Suprapubic skin (tissue), 4 donors: ENCODE measurements at regions not wholly inside any gene's neighbourhood (a gene's known extent, or its start where the extent isn't known, plus 50 kb on each side); places are given as distances from the start of the nearest gene placed in this dataset.

Experiments used
- DNase-seq, 2 donors: peaks; one replicate each; pipeline ENCODE4 v3.0.0-alpha.2; 2019; ENCODE audit warnings: low spot score in 2 of 2
- H3K27ac ChIP-seq: fragments of 200-600 bp; sonication (generic); one replicate; pipeline ENCODE4 v1.5.1; 2019
- H3K27me3 ChIP-seq: fragments of 200-600 bp; sonication (generic); one replicate; pipeline ENCODE4 v1.5.1; 2019
- H3K36me3 ChIP-seq: fragments of 200-600 bp; sonication (generic); one replicate; pipeline ENCODE4 v1.5.1; 2019
- H3K4me1 ChIP-seq: fragments of 200-600 bp; sonication (generic); one replicate; pipeline ENCODE4 v1.5.1; 2019
- H3K4me3 ChIP-seq: fragments of 200-600 bp; sonication (generic); one replicate; pipeline ENCODE4 v1.5.1; 2019; ENCODE audit warnings: mild to moderate bottlenecking
- H3K9me3 ChIP-seq: fragments of 200-600 bp; sonication (generic); one replicate; pipeline ENCODE4 v1.5.1; 2019
- EP300 ChIP-seq: sonication (generic); formaldehyde crosslinking; IDR thresholded peaks from one replicate; pipeline ENCODE4 v1.6.1; 2017; ENCODE audit warnings: antibody characterized with exemption
- POLR2A ChIP-seq, 2 donors: fragments of 450-650 bp; IDR thresholded peaks; one replicate each; pipeline ENCODE4 v1.6.1; 2017; ENCODE audit warnings: antibody characterized with exemption in 2 of 2, mild to moderate bottlenecking in 2 of 2, moderate library complexity in 2 of 2
- POLR2AphosphoS5 ChIP-seq, 3 donors: sonication (generic); formaldehyde crosslinking; IDR thresholded peaks; one replicate each; pipeline ENCODE4 v1.6.1; 2017; ENCODE audit warnings: antibody characterized with exemption in 3 of 3
- WGBS: methylation state at CpG from one replicate; pipeline ENCODE4 v1.1.5; 2018; 5-methylcytosine and 5-hydroxymethylcytosine counted together
- TF ChIP-seq, protein P1 (sequence below), 2 donors: fragments of 200-600 bp in 1 of 2; fragments of 450-650 bp in 1 of 2; sonication (generic) in 1 of 2; IDR thresholded peaks; one replicate each; pipeline ENCODE4 v1.5.1; 2016 to 2019; ENCODE audit warnings: antibody characterized with exemption in 2 of 2, mild to moderate bottlenecking in 1 of 2, moderate library complexity in 1 of 2

DNA sequence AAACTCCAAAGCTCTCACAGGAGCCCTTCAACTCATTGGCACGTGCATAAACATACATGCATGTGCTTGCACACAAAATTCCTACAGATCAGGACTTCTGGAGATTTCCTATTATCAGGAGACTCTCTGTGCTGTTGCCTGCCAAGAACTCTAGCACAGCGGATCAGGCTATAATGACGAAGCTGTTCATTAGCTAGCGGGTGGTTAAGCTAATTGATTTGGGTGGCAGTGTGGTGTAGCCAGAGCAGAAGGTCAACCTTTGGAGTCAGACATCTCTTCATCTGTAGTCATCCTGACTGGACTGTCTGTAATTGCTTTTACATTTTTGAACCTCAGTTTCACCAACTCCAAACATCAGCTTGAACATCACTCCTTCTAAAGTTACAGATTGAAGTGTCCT is 69.0 kb downstream of the KIF2B start:
- TF ChIP-seq POLR2A (IDR thresholded peaks at IDR 0.05): no peak
- TF ChIP-seq EP300: no peak
- TF ChIP-seq, protein P1, sequence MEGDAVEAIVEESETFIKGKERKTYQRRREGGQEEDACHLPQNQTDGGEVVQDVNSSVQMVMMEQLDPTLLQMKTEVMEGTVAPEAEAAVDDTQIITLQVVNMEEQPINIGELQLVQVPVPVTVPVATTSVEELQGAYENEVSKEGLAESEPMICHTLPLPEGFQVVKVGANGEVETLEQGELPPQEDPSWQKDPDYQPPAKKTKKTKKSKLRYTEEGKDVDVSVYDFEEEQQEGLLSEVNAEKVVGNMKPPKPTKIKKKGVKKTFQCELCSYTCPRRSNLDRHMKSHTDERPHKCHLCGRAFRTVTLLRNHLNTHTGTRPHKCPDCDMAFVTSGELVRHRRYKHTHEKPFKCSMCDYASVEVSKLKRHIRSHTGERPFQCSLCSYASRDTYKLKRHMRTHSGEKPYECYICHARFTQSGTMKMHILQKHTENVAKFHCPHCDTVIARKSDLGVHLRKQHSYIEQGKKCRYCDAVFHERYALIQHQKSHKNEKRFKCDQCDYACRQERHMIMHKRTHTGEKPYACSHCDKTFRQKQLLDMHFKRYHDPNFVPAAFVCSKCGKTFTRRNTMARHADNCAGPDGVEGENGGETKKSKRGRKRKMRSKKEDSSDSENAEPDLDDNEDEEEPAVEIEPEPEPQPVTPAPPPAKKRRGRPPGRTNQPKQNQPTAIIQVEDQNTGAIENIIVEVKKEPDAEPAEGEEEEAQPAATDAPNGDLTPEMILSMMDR (IDR thresholded peaks at IDR 0.05): no peak
- TF ChIP-seq POLR2AphosphoS5 (IDR thresholded peaks at IDR 0.05): no peak
- no peak for DNase-seq
- no peak overlapping the region for H3K27ac ChIP-seq
- no peak overlapping the region for H3K4me3 ChIP-seq
- H3K4me1 ChIP-seq: no peaks in the 10 kb centered on the region
- H3K36me3 ChIP-seq: no peaks in the 10 kb centered on the region
- no peaks in the 10 kb centered on the region for H3K9me3 ChIP-seq
- WGBS: 46% methylated on average over 4 of the region's 4 CpGs
- H3K27me3 ChIP-seq: no peaks in the 10 kb centered on the region

DNA sequence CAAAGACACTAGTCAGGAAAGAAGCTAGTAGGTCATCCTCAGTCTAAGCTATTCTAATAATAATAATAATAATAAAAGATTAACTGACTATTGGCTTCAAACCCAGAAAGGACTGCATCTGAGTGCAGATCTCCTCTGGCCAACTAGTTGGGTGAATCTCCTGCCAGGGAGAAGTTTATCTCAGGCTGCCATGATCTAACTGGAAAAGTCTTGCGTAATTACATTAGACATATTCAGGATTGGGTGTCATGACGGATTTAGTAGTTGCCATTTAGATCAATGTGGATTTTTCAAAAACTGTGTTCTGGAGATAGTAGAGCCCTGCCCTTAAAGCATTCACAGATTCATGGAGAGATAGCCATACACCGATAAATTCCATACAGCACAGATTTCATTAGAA is 69.5 kb downstream of the KIF2B start:
- TF ChIP-seq, protein P1 (IDR thresholded peaks at IDR 0.05): no peak
- TF ChIP-seq POLR2AphosphoS5 (IDR thresholded peaks at IDR 0.05) (no peak), EP300 (no peak), POLR2A (IDR thresholded peaks at IDR 0.05) (no peak)
- Histone ChIP-seq H3K36me3 (no peaks in the 10 kb centered on the region), H3K4me1 (no peaks in the 10 kb centered on the region), H3K27me3 (no peaks in the 10 kb centered on the region), H3K9me3 (no peaks in the 10 kb centered on the region), H3K27ac (no peak overlapping the region), H3K4me3 (no peak overlapping the region)
- DNase-seq: no peak
- 90% methylated on average over 3 of the region's 3 CpGs for WGBS

DNA sequence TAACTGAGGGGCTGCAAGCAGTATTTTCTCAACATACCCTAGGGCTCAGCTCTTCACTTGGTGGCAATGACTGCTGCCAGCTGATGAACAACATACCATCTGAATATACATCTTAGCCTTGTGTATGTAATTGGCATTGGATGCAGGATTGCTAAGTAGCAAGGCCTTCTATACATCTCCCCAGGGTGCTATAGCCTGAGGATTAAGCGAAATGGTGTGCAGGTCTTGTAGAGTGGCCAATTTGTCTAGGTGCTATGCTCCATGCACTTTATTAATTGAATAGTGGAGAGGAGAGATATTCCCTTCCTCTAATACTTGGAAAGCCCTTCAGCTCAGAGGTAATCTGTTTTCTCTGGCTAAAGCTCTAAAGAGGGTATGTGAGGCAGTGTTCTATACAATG is 71.9 kb downstream of the KIF2B start:
- no peaks in the 10 kb centered on the region for H3K9me3 ChIP-seq
- H3K27me3 ChIP-seq: no peaks in the 10 kb centered on the region
- H3K27ac ChIP-seq: no peak overlapping the region
- 33% methylated on average over 1 of the region's 1 CpG for WGBS
- TF ChIP-seq POLR2A (IDR thresholded peaks at IDR 0.05) (no peak), POLR2AphosphoS5 (IDR thresholded peaks at IDR 0.05) (no peak), EP300 (no peak)
- TF ChIP-seq, protein P1 (IDR thresholded peaks at IDR 0.05): no peak
- DNase-seq: no peak
- no peaks in the 10 kb centered on the region for H3K36me3 ChIP-seq
- no peak overlapping the region for H3K4me3 ChIP-seq
- no peaks in the 10 kb centered on the region for H3K4me1 ChIP-seq

DNA sequence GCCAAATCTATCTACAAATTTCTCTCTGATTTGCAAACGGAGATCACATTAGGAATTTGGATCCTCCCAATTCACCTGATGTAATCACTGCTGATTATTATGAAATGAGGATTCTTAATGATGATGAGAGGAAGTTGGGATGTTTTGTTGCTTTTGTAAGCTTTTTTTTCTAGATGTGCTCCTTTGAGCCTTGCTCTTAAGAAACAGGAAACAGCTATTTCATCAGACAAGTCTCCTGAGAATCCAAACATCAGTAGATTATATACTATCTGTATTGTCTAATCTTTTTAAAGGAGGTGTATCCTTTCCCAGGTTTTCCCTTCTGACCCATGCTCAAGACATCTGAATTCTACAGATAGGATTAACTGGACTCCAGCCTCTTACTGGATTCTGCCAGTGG is 73.3 kb downstream of the KIF2B start:
- no peaks in the 10 kb centered on the region for H3K36me3 ChIP-seq
- 73% methylated on average over 1 of the region's 1 CpG for WGBS
- H3K27me3 ChIP-seq: no peaks in the 10 kb centered on the region
- H3K4me1 ChIP-seq: no peaks in the 10 kb centered on the region
- no peak overlapping the region for H3K27ac ChIP-seq
- no peak overlapping the region for H3K4me3 ChIP-seq
- TF ChIP-seq EP300 (no peak), POLR2A (IDR thresholded peaks at IDR 0.05) (no peak), POLR2AphosphoS5 (IDR thresholded peaks at IDR 0.05) (no peak)
- TF ChIP-seq, protein P1 (IDR thresholded peaks at IDR 0.05): no peak
- DNase-seq: no peak
- peaks cover 3% of the 10 kb centered on the region for H3K9me3 ChIP-seq

DNA sequence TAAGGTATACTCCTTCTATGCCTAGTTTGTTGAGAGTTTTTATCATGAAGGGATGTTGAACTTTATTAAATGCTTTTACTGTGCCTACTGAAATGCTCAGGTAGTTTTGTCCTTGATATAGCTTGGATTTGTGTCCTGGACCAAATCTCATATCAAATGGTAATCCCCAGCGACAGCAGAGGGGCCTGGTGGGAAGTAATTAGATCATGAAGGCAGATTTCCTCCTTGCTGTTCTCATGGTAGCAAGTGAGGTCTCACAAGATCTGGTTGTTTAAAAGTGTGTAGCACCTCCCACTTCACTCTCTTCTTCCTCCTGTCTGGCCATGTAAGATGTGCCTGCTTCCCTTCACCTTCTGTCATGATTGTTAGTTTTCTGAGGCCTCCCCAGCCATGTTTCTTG is 78.2 kb downstream of the KIF2B start:
- no peak overlapping the region for H3K4me3 ChIP-seq
- H3K4me1 ChIP-seq: no peaks in the 10 kb centered on the region
- DNase-seq: no peak
- peaks cover 3% of the 10 kb centered on the region for H3K9me3 ChIP-seq
- 94% methylated on average over 1 of the region's 1 CpG for WGBS
- H3K27me3 ChIP-seq: no peaks in the 10 kb centered on the region
- no peak for TF ChIP-seq EP300
- TF ChIP-seq, protein P1 (IDR thresholded peaks at IDR 0.05): no peak
- TF ChIP-seq POLR2A (IDR thresholded peaks at IDR 0.05): no peak
- no peak for TF ChIP-seq POLR2AphosphoS5 (IDR thresholded peaks at IDR 0.05)
- no peak overlapping the region for H3K27ac ChIP-seq
- no peaks in the 10 kb centered on the region for H3K36me3 ChIP-seq
